ENCODE measurements at regions not wholly inside any gene's neighbourhood (a gene's known extent, or its start where the extent isn't known, plus 50 kb on each side); places are given as distances from the start of the nearest gene placed in this dataset.

DNA sequence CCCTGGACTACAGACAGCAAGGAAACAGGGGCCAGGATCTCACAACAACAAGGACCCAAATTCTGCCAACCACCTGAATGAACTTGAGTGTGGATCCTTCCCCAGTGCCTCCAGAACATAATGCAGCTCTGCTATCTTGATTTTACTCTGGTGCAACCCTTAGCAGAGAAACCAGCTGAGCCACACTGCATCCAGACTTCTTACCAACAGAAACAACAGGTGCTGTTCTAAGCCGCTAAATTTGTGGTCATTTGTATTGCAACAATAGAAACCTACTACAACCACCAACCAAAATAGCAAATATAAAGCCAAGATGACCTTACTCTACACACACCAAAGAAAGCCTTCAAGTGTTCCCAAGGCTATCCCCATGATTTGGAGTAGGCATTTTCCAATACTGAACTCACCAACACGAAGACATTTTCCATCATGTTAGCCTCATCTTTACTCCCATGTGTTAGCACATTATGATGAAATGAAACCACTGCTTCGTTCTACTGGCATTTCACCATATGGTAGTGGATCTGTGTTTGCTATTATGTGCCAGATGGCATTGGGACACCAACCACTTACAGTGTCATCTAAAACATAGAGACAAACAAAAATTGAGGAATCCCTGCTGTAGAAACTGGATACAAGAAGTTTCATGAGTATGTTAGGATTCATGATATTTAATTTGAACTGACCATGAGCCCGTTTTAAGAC is 249.8 kb upstream of the ID4 start:
- no peak for TF ChIP-seq POLR2A (IDR thresholded peaks at IDR 0.05)
- TF ChIP-seq, protein P1, sequence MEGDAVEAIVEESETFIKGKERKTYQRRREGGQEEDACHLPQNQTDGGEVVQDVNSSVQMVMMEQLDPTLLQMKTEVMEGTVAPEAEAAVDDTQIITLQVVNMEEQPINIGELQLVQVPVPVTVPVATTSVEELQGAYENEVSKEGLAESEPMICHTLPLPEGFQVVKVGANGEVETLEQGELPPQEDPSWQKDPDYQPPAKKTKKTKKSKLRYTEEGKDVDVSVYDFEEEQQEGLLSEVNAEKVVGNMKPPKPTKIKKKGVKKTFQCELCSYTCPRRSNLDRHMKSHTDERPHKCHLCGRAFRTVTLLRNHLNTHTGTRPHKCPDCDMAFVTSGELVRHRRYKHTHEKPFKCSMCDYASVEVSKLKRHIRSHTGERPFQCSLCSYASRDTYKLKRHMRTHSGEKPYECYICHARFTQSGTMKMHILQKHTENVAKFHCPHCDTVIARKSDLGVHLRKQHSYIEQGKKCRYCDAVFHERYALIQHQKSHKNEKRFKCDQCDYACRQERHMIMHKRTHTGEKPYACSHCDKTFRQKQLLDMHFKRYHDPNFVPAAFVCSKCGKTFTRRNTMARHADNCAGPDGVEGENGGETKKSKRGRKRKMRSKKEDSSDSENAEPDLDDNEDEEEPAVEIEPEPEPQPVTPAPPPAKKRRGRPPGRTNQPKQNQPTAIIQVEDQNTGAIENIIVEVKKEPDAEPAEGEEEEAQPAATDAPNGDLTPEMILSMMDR (IDR thresholded peaks at IDR 0.05): no peak

All from lower leg skin (tissue), 3 donors.